ENCODE measurements at regions not wholly inside any gene's neighbourhood (a gene's known extent, or its start where the extent isn't known, plus 50 kb on each side); places are given as distances from the start of the nearest gene placed in this dataset.

GRCh38 chrX:99914635-99915034 is 495.4 kb downstream of the PCDH19 start:
- Histone ChIP-seq H3K9me3 (no peaks in the 10 kb centered on the region), H3K36me3 (no peaks in the 10 kb centered on the region), H3K4me3 (no peak overlapping the region), H3K27me3 (replicated peaks; ENCODE audit: insufficient read depth) (no peaks in the 10 kb centered on the region), H3K4me1 (replicated peaks) (no peaks in the 10 kb centered on the region), H3K27ac (no peak overlapping the region)
- WGBS, result 38% methylated on average over 2 of the region's 2 CpGs
- intact Hi-C loops (cut with DNase I), result no loop called here
- TF ChIP-seq POLR2A (IDR thresholded peaks at IDR 0.05), result no peak
- TF ChIP-seq CTCF (IDR thresholded peaks at IDR 0.05), result no peak
- TF ChIP-seq POLR2AphosphoS5 (IDR thresholded peaks at IDR 0.05), result no peak
- no peak for DNase-seq (ENCODE audit: low spot score)

GRCh38 chrX:99913611-99914010 is 496.5 kb downstream of the PCDH19 start:
- intact Hi-C loops (cut with DNase I), result no loop called here
- no peaks in the 10 kb centered on the region for H3K9me3 ChIP-seq

GRCh38 chrX:99909946-99910345 is 500.1 kb downstream of the PCDH19 start:
- no peak for DNase-seq (ENCODE audit: low spot score)
- Histone ChIP-seq H3K4me3 (no peak overlapping the region), H3K27me3 (replicated peaks; ENCODE audit: insufficient read depth) (no peaks in the 10 kb centered on the region), H3K4me1 (replicated peaks) (no peaks in the 10 kb centered on the region), H3K27ac (no peak overlapping the region), H3K9me3 (no peaks in the 10 kb centered on the region), H3K36me3 (no peaks in the 10 kb centered on the region)
- 36% methylated on average over 1 of the region's 1 CpG for WGBS
- no peak for TF ChIP-seq POLR2A (IDR thresholded peaks at IDR 0.05)
- TF ChIP-seq POLR2AphosphoS5 (IDR thresholded peaks at IDR 0.05), result no peak
- no peak for TF ChIP-seq CTCF (IDR thresholded peaks at IDR 0.05)
- intact Hi-C loops (cut with DNase I), result no loop called here

More at GRCh38 chrX:99913611-99914010, 496.5 kb downstream of the PCDH19 start:
- H3K27ac ChIP-seq, result no peak overlapping the region
- H3K27me3 ChIP-seq (replicated peaks; ENCODE audit: insufficient read depth), result no peaks in the 10 kb centered on the region
- TF ChIP-seq CTCF (IDR thresholded peaks at IDR 0.05) (no peak), POLR2AphosphoS5 (IDR thresholded peaks at IDR 0.05) (no peak), POLR2A (IDR thresholded peaks at IDR 0.05) (no peak)
- no peak for DNase-seq (ENCODE audit: low spot score)
- H3K4me3 ChIP-seq, result no peak overlapping the region
- WGBS, result 85% methylated on average over 5 of the region's 5 CpGs
- H3K36me3 ChIP-seq, result no peaks in the 10 kb centered on the region
- H3K4me1 ChIP-seq (replicated peaks), result no peaks in the 10 kb centered on the region

- Histone ChIP-seq H3K27me3 (replicated peaks; ENCODE audit: insufficient read depth) (no peaks in the 10 kb centered on the region), H3K4me1 (replicated peaks) (no peaks in the 10 kb centered on the region), H3K36me3 (no peaks in the 10 kb centered on the region), H3K27ac (no peak overlapping the region), H3K9me3 (no peaks in the 10 kb centered on the region), H3K4me3 (no peak overlapping the region)
- WGBS, result 77% methylated on average over 4 of the region's 4 CpGs
- intact Hi-C loops (cut with DNase I), result no loop called here
- no peak for TF ChIP-seq CTCF (IDR thresholded peaks at IDR 0.05)
- no peak for DNase-seq (ENCODE audit: low spot score)
These were observed 509.0 kb downstream of the PCDH19 start for GRCh38 chrX:99901091-99901490.

- Histone ChIP-seq H3K27me3 (replicated peaks; ENCODE audit: insufficient read depth) (no peaks in the 10 kb centered on the region), H3K36me3 (no peaks in the 10 kb centered on the region), H3K4me3 (no peak overlapping the region), H3K27ac (no peak overlapping the region), H3K9me3 (no peaks in the 10 kb centered on the region), H3K4me1 (replicated peaks) (no peaks in the 10 kb centered on the region)
- intact Hi-C loops (cut with DNase I), result no loop called here
- TF ChIP-seq POLR2A (IDR thresholded peaks at IDR 0.05) (no peak), CTCF (IDR thresholded peaks at IDR 0.05) (no peak), POLR2AphosphoS5 (IDR thresholded peaks at IDR 0.05) (no peak)
- 94% methylated on average over 18 of the region's 18 CpGs for WGBS
- DNase-seq (ENCODE audit: low spot score), result no peak
These were observed 522.2 kb downstream of the PCDH19 start for GRCh38 chrX:99887918-99888317.
